A549 (cell line): ENCODE measurements at regions not wholly inside any gene's neighbourhood (a gene's known extent, or its start where the extent isn't known, plus 50 kb on each side); places are given as distances from the start of the nearest gene placed in this dataset.

Source experiments
- ATAC-seq, 2 experiments: fragments of 200-7000 bp in 1 of 2; fragments of >200 bp in 1 of 2; cut with Nextera tagmentation in 1 of 2; cut with Tn5 transposase in 1 of 2; 3 replicates each; pipeline versions ENCODE4 v1.8.0 to v1.9.1; 2018 to 2020; ENCODE audit warnings: mild to moderate bottlenecking in 1 of 2, moderate library complexity in 1 of 2
- CTCF ChIA-PET: fragments of 300-600 bp; sonication (Branson Sonifier 250); formaldehyde crosslinking; extraction: SDS; loops from one replicate; lab custom pipeline; 2021; ENCODE audit warnings: antibody characterized with exemption, inconsistent platforms; lab: Yijun Ruan, JAX
- POLR2A ChIA-PET: fragments of 350-600 bp; formaldehyde crosslinking; extraction: SDS; loops from one replicate; lab custom pipeline; 2021; ENCODE audit warnings: antibody characterized with exemption, inconsistent platforms; lab: Yijun Ruan, JAX
- DNase-seq, 2 experiments: peaks; one replicate each; pipeline versions ENCODE4 v3.0.0 to v3.0.0-alpha.2; 2011 to 2016; ENCODE audit warnings: low read depth in 1 of 2, low spot score in 1 of 2
- FAIRE-seq: peaks from 2 replicates; lab custom pipeline; 2011; peaks lifted over from hg19 to GRCh38; lab: Jason Lieb, UNC
- H3K27ac ChIP-seq, 2 experiments: fragments of >200 bp; sonication (Bioruptor Twin); formaldehyde crosslinking; 3 replicates each; pipeline ENCODE4 v1.5.1; 2016 to 2017
- H3K4me1 ChIP-seq: fragments of >200 bp; sonication (Bioruptor Twin); formaldehyde crosslinking; 3 replicates; pipeline ENCODE4 v1.6.1; 2016
- H3K4me2 ChIP-seq: fragments of >200 bp; sonication (Bioruptor Twin); formaldehyde crosslinking; 3 replicates; pipeline ENCODE4 v1.6.1; 2016
- H3K4me3 ChIP-seq: fragments of >200 bp; sonication (Bioruptor Twin); formaldehyde crosslinking; 3 replicates; pipeline ENCODE4 v1.5.1; 2016
- H3K9me3 ChIP-seq: fragments of >200 bp; sonication (Bioruptor Twin); formaldehyde crosslinking; 3 replicates; pipeline ENCODE4 v1.6.1; 2016
- BCL3 ChIP-seq: fragments of >200 bp; sonication (Bioruptor Twin); formaldehyde crosslinking; IDR thresholded peaks from 3 replicates; pipeline ENCODE4 v1.6.1; 2016
- CBX8 ChIP-seq: fragments of 200-600 bp; sonication (generic); IDR thresholded peaks from 2 replicates; pipeline ENCODE4 v1.6.1; 2016
- CEBPB ChIP-seq, 2 experiments: fragments of >200 bp in 1 of 2; sonication (Bioruptor Twin) in 1 of 2; formaldehyde crosslinking in 1 of 2; IDR thresholded peaks; 2 replicates each; pipeline ENCODE4 v1.6.1; 2012 to 2016
- CHD2 ChIP-seq: fragments of 150-350 bp; IDR thresholded peaks from 2 replicates; pipeline ENCODE4 v1.6.1; 2014; ENCODE audit warnings: low read length; ENCODE audit not compliant: partially characterized antibody
- CHD4 ChIP-seq: fragments of 200-600 bp; sonication (generic); IDR thresholded peaks from 2 replicates; pipeline ENCODE4 v1.6.1; 2016; ENCODE audit warnings: antibody characterized with exemption, mild to moderate bottlenecking, borderline replicate concordance
- CTCF ChIP-seq: fragments of >200 bp; sonication (Bioruptor Twin); formaldehyde crosslinking; IDR thresholded peaks from 3 replicates; pipeline ENCODE4 v1.5.1; 2016
- E2F6 ChIP-seq: IDR thresholded peaks from 2 replicates; pipeline ENCODE4 v1.6.1; 2012; ENCODE audit warnings: low read depth, borderline replicate concordance
- EHF ChIP-seq: fragments of 250-450 bp; sonication (Bioruptor Pico); IDR thresholded peaks from 2 replicates; pipeline ENCODE4 v1.5.0; 2020; ENCODE audit warnings: mild to moderate bottlenecking
- EP300 ChIP-seq, 2 experiments: fragments of >200 bp; sonication (Bioruptor Twin); formaldehyde crosslinking; IDR thresholded peaks; 2 replicates in 1 of 2; 3 replicates in 1 of 2; pipeline ENCODE4 v1.6.1; 2016 to 2017
- FOXS1 ChIP-seq: fragments of 250-450 bp; sonication (Bioruptor Pico); IDR thresholded peaks from 2 replicates; pipeline ENCODE4 v1.5.0; 2020; ENCODE audit warnings: mild to moderate bottlenecking, moderate library complexity
- GATA3 ChIP-seq: IDR thresholded peaks from 2 replicates; pipeline ENCODE4 v1.6.1; 2012; ENCODE audit warnings: borderline replicate concordance
- HEYL ChIP-seq: fragments of 250-450 bp; sonication (Bioruptor Pico); IDR thresholded peaks from 2 replicates; pipeline ENCODE4 v1.8.0; 2021; ENCODE audit warnings: mild to moderate bottlenecking, moderate library complexity
- HOXA7 ChIP-seq: fragments of 250-450 bp; sonication (Bioruptor Pico); IDR thresholded peaks from 2 replicates; pipeline ENCODE4 v1.5.0; 2020; ENCODE audit warnings: mild to moderate bottlenecking, moderate library complexity
- HOXB13 ChIP-seq: fragments of 250-450 bp; sonication (Bioruptor Pico); IDR thresholded peaks from 2 replicates; pipeline ENCODE4 v1.5.0; 2020; ENCODE audit warnings: low read depth, mild to moderate bottlenecking, moderate library complexity
- JUNB ChIP-seq: fragments of >200 bp; sonication (Bioruptor Twin); formaldehyde crosslinking; IDR thresholded peaks from 2 replicates; pipeline ENCODE4 v1.6.1; 2016
- KDM5A ChIP-seq: fragments of 200-600 bp; sonication (generic); IDR thresholded peaks from 2 replicates; pipeline ENCODE4 v1.6.1; 2016; ENCODE audit warnings: antibody characterized with exemption, mild to moderate bottlenecking
- MAFK ChIP-seq: fragments of 450-650 bp; IDR thresholded peaks from 2 replicates; pipeline ENCODE4 v1.6.1; 2014; ENCODE audit not compliant: partially characterized antibody
- MAZ ChIP-seq: fragments of 150-350 bp; IDR thresholded peaks from 2 replicates; pipeline ENCODE4 v1.6.1; 2014; ENCODE audit warnings: antibody characterized with exemption, low read depth, low read length, borderline replicate concordance
- MYC ChIP-seq: IDR thresholded peaks from 2 replicates; pipeline ENCODE4 v1.6.1; 2012; ENCODE audit warnings: mild to moderate bottlenecking, inconsistent platforms, low read length, improper control_type of control experiment, borderline replicate concordance
- NFE2L2 ChIP-seq: fragments of 150-350 bp; conservative IDR thresholded peaks from 2 replicates; pipeline ENCODE4 v1.6.1; 2014; ENCODE audit warnings: low read length
- NR3C1 ChIP-seq: fragments of >200 bp; sonication (Bioruptor Twin); formaldehyde crosslinking; IDR thresholded peaks from 3 replicates; pipeline ENCODE4 v1.6.1; 2017
- PHF8 ChIP-seq: fragments of 200-600 bp; sonication (generic); IDR thresholded peaks from 2 replicates; pipeline ENCODE4 v1.6.1; 2016; ENCODE audit warnings: low read depth, mild to moderate bottlenecking, antibody characterized with exemption, moderate library complexity, borderline replicate concordance
- POLR2AphosphoS2 ChIP-seq: conservative IDR thresholded peaks from 2 replicates; pipeline ENCODE4 v1.6.1; 2012; ENCODE audit warnings: low read length, improper control_type of control experiment, inconsistent platforms
- REST ChIP-seq: fragments of 200-600 bp; sonication (generic); IDR thresholded peaks from 2 replicates; pipeline ENCODE4 v1.6.1; 2016; ENCODE audit warnings: antibody characterized with exemption, mild to moderate bottlenecking, moderate library complexity
- RNF2 ChIP-seq: fragments of 200-600 bp; sonication (generic); IDR thresholded peaks from 2 replicates; pipeline ENCODE4 v1.6.1; 2016; ENCODE audit warnings: low read depth, mild to moderate bottlenecking, antibody characterized with exemption, moderate library complexity, borderline replicate concordance
- SREBF2 ChIP-seq: fragments of 450-650 bp; IDR thresholded peaks from 2 replicates; pipeline ENCODE4 v1.6.1; 2014; ENCODE audit warnings: mild to moderate bottlenecking, moderate library complexity
- TFCP2L1 ChIP-seq: fragments of 250-450 bp; sonication (Bioruptor Pico); IDR thresholded peaks from 2 replicates; pipeline ENCODE4 v1.5.0; 2021; ENCODE audit warnings: mild to moderate bottlenecking
- USF2 ChIP-seq: fragments of 450-650 bp; IDR thresholded peaks from 2 replicates; pipeline ENCODE4 v1.6.1; 2014; ENCODE audit warnings: antibody characterized with exemption
- ZC3H11A ChIP-seq: fragments of 450-650 bp; IDR thresholded peaks from 2 replicates; pipeline ENCODE4 v1.6.1; 2014; ENCODE audit warnings: antibody characterized with exemption, mild to moderate bottlenecking
- WGBS: methylation state at CpG from one replicate; pipeline ENCODE4 v1.1.6; 2017; ENCODE audit errors: missing lambda C conversion rate; 5-methylcytosine and 5-hydroxymethylcytosine counted together

- TF ChIP-seq CBX8 (no peak), CEBPB (IDR thresholded peaks at IDR 0.05) (no peak), CTCF (no peak), NR3C1 (no peak), MYC (no peak), NFE2L2 (no peak), ZC3H11A (no peak), CHD4 (no peak), MAZ (no peak), JUNB (no peak), POLR2AphosphoS2 (no peak), E2F6 (no peak), HOXA7 (CRISPR knock-in tag) (no peak), TFCP2L1 (no peak), RNF2 (no peak), FOXS1 (CRISPR knock-in tag) (no peak), HEYL (no peak), HOXB13 (no peak)
- no peak for FAIRE-seq
- no peaks in the 10 kb centered on the region for H3K4me1 ChIP-seq
- ATAC-seq = no peak
- no peaks in the 10 kb centered on the region for H3K9me3 ChIP-seq
- H3K4me3 ChIP-seq = no peak overlapping the region
- no peak overlapping the region for H3K4me2 ChIP-seq
- ChIA-PET CTCF (no interaction called here), POLR2A (no interaction called here)
- 13% methylated on average over 6 of the region's 6 CpGs for WGBS
- no peak for DNase-seq
- no peak overlapping the region for H3K27ac ChIP-seq
Observed at GRCh38 chr6:18707714-18708439, 320.7 kb downstream of the RNF144B start.

GRCh38 chr6:18712595-18712994 is 325.4 kb downstream of the RNF144B start:
- Histone ChIP-seq H3K4me3 (no peak overlapping the region), H3K27ac (no peak overlapping the region), H3K4me1 (no peaks in the 10 kb centered on the region), H3K4me2 (no peak overlapping the region), H3K9me3 (no peaks in the 10 kb centered on the region)
- 5% methylated on average over 4 of the region's 4 CpGs for WGBS
- TF ChIP-seq PHF8 = no peak
- no peak for TF ChIP-seq HOXB13
- TF ChIP-seq HEYL = no peak
- TF ChIP-seq EHF (CRISPR knock-in tag) = no peak
- TF ChIP-seq SREBF2 = no peak
- TF ChIP-seq CHD2 = no peak
- DNase-seq = no peak
- ChIA-PET POLR2A (no interaction called here), CTCF (no interaction called here)
- ATAC-seq = no peak
- no peak for FAIRE-seq

GRCh38 chr6:18720075-18720474 is 332.9 kb downstream of the RNF144B start:
- H3K4me3 ChIP-seq = no peak overlapping the region
- CTCF ChIA-PET = no interaction called here
- H3K4me1 ChIP-seq = no peaks in the 10 kb centered on the region
- no peak overlapping the region for H3K4me2 ChIP-seq
- FAIRE-seq = no peak
- POLR2A ChIA-PET = no interaction called here
- 7% methylated on average over 5 of the region's 5 CpGs for whole genome bisulfite sequencing
- H3K27ac ChIP-seq = no peak overlapping the region
- no peaks in the 10 kb centered on the region for H3K9me3 ChIP-seq
- no peak for DNase-seq
- ATAC-seq = no peak
- TF ChIP-seq GATA3 (no peak), KDM5A (no peak), JUNB (no peak), CEBPB (IDR thresholded peaks at IDR 0.05) (no peak), EP300 (IDR thresholded peaks at IDR 0.05) (no peak), CHD2 (no peak), REST (no peak), HEYL (no peak), USF2 (no peak), ZC3H11A (no peak), MAFK (no peak), BCL3 (no peak)
